DMS153 treated with DMSO at 0.1 percent for 48 hours (cell line): ENCODE measurements at regions not wholly inside any gene's neighbourhood (a gene's known extent, or its start where the extent isn't known, plus 50 kb on each side); places are given as distances from the start of the nearest gene placed in this dataset.
"Not testable (repeated sequence)": the region's sequence is repeated elsewhere in the genome, so short reads cannot be mapped to it uniquely, and the experiment has no call there.

ENCODE experiments used
- DNase-seq: peaks from one replicate; lab custom pipeline; 2025; ENCODE audit not compliant: unreplicated experiment; lab: John Stamatoyannopoulos, UW

- DNase-seq: no peak
These were observed 732.5 kb downstream of the GALC start for GRCh38 chr14:87260460-87260859.

DNA sequence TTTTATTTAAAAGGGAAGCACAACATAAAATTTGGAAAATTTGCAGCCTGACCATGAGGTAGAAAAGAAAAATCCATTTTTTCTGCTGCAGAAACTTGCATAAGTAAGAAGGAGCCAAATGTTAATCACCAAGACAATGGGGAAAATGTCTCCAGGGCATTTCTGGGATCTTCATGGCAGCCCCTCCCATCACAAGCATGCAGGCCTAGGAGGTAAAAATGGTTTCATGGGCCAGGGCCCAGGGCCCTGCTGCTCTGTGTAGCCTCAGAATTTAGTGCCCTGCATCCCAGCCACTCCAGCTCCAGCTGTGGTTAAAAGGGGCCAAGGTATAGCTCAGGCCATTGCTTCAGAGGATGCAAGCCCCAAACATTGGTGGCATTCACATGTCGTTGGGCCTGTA is 735.6 kb downstream of the GALC start:
- no peak for DNase-seq

GRCh38 chr14:87255058-87255457 is 737.9 kb downstream of the GALC start:
- no peak for DNase-seq

- DNase-seq: no peak
These were observed 738.6 kb downstream of the GALC start for GRCh38 chr14:87254331-87254874.

- DNase-seq: not testable (repeated sequence)
These were observed 739.2 kb downstream of the GALC start for GRCh38 chr14:87253791-87254190.

GRCh38 chr14:87252103-87252502 is 740.9 kb downstream of the GALC start:
- no peak for DNase-seq

- no peak for DNase-seq
These were observed 742.0 kb downstream of the GALC start for GRCh38 chr14:87251011-87251410.

DNA sequence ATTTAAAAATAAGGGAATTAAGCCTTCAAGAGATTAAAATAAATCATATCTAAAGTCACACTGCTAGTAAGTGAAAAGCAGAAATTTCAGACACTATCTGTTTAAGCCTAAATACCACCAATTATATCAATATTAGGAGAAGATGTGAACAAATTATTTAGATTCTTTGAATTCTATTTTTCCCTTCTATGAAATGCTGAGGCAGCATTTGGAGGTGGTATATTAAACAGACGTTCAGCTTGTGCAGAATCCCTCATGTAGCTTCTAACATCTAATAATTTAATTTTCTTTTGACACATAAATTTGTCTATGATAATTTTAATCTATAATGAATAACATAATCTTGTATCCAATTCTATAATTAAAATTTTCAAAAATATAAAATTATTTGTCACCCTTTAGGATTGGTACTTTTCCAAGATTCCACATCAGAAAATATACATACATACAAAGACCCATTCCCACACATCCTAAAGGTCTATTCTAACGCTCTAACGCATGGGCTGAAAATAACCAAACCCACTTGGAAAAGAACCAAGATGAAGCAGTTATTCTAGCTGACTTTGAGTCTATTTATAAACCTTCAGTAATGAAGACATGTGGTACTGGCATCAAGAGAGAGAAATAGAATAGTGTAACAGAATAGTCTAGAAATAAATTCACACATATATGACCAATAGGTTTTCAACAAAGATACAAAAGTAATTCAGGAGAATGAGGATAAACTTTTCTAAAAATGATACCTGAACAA is 751.8 kb downstream of the GALC start:
- no peak for DNase-seq

- DNase-seq: not testable (repeated sequence)
These were observed 752.7 kb downstream of the GALC start for GRCh38 chr14:87240319-87240718.

DNA sequence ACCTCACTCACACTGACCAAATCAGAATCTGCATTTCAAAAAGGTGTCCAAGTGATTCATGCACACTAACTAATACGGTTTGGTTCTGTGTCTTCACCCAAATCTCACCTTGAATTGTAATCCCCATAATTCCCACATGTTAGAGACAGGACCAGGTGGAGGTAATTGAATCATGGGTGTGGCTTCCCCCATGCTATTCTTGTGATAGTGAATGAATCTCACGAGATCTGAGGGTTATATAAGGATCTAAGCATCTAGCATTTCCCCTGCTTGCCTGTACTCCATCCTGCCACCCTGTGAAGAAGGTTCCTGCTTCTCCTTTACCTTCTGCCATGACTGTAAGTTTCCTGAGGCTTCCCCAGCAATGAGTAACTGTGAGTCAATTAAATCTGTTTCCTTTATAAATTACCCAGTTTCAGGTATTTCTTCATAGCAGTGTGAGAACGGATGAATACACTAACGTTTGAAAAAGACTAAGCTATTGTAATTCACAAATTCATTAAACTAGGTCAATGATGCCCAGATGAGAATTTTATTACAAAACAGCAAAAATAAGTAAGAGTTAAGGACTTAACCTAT is 759.1 kb downstream of the GALC start:
- no peak for DNase-seq

- DNase-seq: no peak
These were observed 759.7 kb downstream of the GALC start for GRCh38 chr14:87233266-87233665.

DNA sequence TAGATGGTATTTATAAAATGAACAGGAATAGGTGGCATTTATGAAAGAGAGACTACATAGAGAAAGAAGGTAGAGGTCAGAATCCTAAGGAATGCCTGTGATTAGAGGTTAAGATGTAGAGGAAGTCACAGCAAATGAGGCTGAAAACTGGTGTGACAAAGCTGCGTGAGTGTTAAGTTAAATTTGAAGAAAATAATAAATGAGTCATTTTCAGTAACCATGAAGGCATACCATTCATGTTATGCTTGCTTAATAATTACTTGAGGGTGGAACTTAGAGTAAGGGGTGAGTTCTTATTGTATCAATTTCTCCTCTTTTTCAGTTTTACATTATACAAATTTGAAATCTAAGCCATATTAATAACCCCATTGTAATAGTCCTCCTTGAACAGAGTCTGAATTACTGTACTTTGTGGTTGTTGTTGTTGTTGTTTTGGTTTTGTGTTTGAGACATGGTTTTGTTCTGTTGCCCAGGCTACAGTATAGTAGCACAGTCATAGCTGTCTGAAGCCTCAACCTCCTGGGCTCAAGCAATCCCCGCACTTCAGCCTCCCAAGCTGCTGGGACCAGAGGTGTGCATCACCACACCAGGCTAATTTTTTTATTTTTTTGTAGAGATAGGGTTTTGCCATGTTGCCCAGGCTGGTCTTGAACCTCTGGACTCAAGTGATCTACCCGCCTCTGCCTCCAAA is 761.5 kb downstream of the GALC start:
- DNase-seq: no peak

GRCh38 chr14:87230726-87231125 is 762.3 kb downstream of the GALC start:
- DNase-seq: no peak

DNA sequence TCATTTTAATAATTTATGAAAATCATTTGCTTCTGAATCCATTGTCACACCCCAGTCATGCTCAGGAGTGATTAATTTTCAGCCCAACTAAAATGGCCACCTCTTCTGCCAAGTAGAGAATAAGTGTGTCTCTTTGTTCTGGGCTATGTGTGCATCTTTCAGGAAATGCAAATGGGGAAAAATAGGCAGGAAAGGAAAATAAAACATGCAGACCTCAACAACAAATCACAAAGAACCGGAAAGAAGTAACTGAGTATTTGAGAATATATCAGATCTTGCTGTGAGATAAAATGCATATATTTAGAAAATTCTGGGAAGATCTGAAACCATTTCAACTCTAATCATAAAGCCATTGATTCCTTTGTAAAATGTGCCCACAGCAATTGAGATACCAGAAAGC is 763.9 kb downstream of the GALC start:
- DNase-seq: no peak

DNA sequence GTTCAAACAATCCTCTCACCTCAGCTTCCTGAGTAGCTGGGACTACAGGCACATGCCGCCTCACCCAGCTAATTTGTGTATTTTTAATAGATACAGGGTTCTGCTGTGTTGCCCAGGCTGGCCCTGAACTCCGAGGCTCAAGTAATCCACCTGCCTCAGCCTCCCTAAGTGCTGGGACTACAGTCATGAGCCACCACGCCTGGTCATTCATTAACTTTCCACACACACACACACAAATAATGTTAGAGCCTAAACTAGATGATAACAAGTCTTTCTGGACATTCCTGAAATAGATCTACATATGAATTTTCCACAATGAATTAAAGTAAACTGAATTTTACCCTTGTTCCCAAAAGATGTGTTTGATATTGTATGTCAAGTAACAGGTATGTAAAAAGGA is 776.0 kb downstream of the GALC start:
- DNase-seq: no peak

DNA sequence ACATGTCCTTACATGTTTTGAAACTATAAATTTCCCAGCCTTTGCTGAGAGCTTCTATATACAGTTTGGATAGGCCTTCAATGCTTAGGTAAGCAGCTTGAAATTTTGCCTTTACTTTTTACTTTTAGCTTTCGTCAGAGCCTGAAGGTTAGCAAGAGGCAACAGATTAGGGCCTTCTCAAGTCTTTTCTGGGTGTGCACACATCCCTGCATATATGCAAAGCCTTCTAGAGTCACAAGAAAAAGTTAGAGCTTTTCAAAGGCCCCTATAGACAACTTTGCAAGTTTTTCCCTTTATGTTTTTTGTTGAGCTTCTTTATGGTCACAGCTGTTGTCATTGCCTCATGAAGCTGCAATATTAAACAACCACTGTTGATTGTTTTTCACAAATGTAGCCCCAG is 778.4 kb downstream of the GALC start:
- DNase-seq: no peak

GRCh38 chr14:87207756-87208155 is 785.2 kb downstream of the GALC start:
- no peak for DNase-seq

DNA sequence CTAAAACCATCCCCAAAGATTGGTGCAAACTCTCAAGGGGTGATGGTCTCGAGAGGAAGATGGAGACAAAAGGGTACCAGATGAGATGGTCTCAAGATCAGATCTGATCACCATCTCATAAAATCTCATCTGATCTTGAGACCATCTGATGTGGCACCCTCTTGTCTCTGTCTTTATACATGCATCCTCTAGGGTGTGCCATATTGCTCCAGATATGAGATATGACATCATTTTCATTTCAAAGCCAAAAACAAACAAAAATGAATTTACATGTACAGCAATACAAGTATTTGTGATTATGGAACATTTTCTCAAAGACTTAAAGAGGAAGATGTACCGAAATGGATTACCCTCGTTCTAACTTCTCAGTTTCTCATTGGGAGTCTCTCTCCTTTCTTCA is 787.2 kb downstream of the GALC start:
- DNase-seq: no peak

DNA sequence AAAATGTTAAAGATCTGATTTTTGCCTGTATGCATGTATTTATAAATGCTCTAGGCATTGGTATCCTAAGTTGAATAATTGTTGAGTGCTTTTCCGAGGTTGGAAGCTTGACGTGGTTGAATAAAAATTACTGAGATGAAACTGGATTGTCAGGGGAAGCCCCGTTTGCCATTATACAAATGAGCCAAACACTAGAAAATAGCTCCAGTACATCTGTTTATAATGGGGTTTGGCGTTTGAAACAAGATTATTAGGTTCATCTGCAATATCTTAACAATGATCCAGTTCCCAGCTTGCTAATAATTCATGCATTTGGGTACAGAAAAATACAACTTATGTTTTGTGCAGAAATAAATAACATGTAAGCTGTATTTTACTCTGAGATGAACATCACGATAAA is 789.6 kb downstream of the GALC start:
- no peak for DNase-seq

DNA sequence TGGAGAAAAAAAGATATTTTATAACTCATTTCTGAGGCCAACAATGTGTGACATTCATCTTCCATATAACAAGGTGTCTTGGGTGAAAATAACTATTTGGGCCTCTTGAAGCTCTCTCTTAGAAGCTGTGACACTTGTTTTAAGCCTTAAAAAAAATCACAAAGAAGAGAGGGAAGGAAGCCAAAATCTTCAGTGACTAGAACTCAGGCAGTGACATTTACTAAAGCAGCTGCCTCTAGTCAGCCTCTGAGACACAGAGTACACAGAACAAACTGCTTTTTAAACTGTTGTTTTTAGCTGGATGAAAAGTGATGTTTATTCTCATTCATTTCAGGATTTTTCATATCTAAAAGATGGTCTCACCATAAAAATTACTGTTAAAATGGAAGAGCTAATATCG is 793.6 kb downstream of the GALC start:
- DNase-seq: no peak

DNA sequence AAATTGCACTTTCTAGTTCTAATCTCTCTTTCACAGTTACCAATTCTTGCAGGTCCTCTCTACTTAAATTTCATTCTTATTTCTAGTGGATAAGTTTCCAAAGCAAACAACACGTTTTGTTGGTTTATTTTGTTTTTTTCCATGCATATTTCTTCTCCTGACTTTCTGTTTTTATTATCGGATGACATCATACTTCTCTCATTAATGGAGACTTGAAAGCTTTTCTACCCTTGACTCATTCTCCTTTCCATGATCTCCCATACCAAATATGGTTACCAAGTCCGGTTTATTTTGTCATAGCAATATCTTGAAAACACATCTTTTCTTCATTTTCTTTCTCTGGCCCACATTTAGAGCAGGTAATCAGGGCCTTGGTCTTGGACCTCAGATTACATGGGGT is 796.5 kb downstream of the GALC start:
- DNase-seq: no peak

- DNase-seq: no peak
These were observed 805.2 kb downstream of the GALC start for GRCh38 chr14:87187786-87188185.
